H1 (cell line): ENCODE measurements at regions not wholly inside any gene's neighbourhood (a gene's known extent, or its start where the extent isn't known, plus 50 kb on each side); places are given as distances from the start of the nearest gene placed in this dataset.
"Not testable (repeated sequence)": the region's sequence is repeated elsewhere in the genome, so short reads cannot be mapped to it uniquely, and the experiment has no call there.

Experiments used
- ASH2L ChIP-seq: fragments of 200-600, 300-600 bp; sonication (generic); IDR thresholded peaks from one replicate; pipeline ENCODE4 v1.7.1; 2017; ENCODE audit warnings: low read length
- CTCF ChIP-seq, 3 experiments: IDR thresholded peaks; 1 replicate in 2 of 3; 2 replicates in 1 of 3; pipeline versions ENCODE4 v1.5.1 to v1.6.1; 2011; ENCODE audit warnings: low read length in 3 of 3, mild to moderate bottlenecking in 3 of 3, inconsistent platforms in 2 of 3, low read depth in 1 of 3, moderate library complexity in 1 of 3; ENCODE audit not compliant: insufficient read depth in 1 of 3; ENCODE audit errors: control extremely low read depth in 1 of 3
- E2F6 ChIP-seq: IDR thresholded peaks from 2 replicates; pipeline ENCODE4 v1.6.1; 2012; ENCODE audit warnings: inconsistent platforms
- KDM5A ChIP-seq: fragments of 200-600 bp; IDR thresholded peaks from 2 replicates; pipeline ENCODE4 v1.7.1; 2012; ENCODE audit warnings: mild to moderate bottlenecking, low read length, inconsistent platforms, mixed read lengths
- MAX ChIP-seq: IDR thresholded peaks from 2 replicates; pipeline ENCODE4 v1.6.1; 2012; ENCODE audit warnings: inconsistent platforms

GRCh38 chr4:137789263-137789662 is 257.0 kb upstream of the PCDH18 start:
- not testable (repeated sequence) for TF ChIP-seq MAX; CTCF (IDR thresholded peaks at IDR 0.05; ENCODE audit: control extremely low read depth in 1 of 3, insufficient read depth in 1 of 3, low read depth in 1 of 3, low read length in 3 of 3); ASH2L; KDM5A; E2F6
